ENCODE measurements at regions not wholly inside any gene's neighbourhood (a gene's known extent, or its start where the extent isn't known, plus 50 kb on each side); places are given as distances from the start of the nearest gene placed in this dataset.

- no peak overlapping the region for H3K4me3 ChIP-seq (replicated peaks; ENCODE audit: low read depth, low read length)
- no peak for TF ChIP-seq CTCF (IDR thresholded peaks at IDR 0.05; ENCODE audit: low read depth, low read length, missing control alignments)
- no peak for DNase-seq (ENCODE audit: extremely low read depth, low read depth)
Observed at GRCh38 chr4:12084690-12085089, 656.0 kb upstream of the HS3ST1 start.

- H3K4me3 ChIP-seq (replicated peaks; ENCODE audit: low read depth, low read length), result no peak overlapping the region
- DNase-seq (ENCODE audit: extremely low read depth, low read depth), result no peak
- TF ChIP-seq CTCF (IDR thresholded peaks at IDR 0.05; ENCODE audit: low read depth, low read length, missing control alignments), result no peak
Observed at GRCh38 chr4:12071316-12071715, 642.6 kb upstream of the HS3ST1 start.

GRCh38 chr4:12053966-12054365 is 625.3 kb upstream of the HS3ST1 start:
- no peak for DNase-seq (ENCODE audit: extremely low read depth, low read depth)
- H3K4me3 ChIP-seq (replicated peaks; ENCODE audit: low read depth, low read length), result no peak overlapping the region
- TF ChIP-seq CTCF (IDR thresholded peaks at IDR 0.05; ENCODE audit: low read depth, low read length, missing control alignments), result no peak

DNA sequence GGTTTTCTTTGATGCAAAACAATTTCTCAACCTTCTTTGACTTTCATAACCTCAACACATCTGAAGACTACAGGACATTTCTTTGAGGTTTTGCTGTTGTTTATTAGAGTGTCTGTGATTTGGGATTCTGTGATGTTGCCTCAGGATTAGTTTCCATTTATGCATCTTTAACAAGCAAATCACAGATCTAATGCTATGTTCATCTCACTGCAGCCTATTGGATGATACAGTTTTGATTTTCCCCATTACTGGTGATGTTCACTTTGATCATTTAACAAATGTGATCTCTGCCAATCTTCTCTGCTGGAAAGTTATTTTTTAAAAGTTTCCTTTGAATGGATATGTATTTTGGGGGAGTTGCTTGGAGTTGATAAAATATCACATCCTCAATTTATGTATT is 624.9 kb upstream of the HS3ST1 start:
- no peak for DNase-seq (ENCODE audit: extremely low read depth, low read depth)

GRCh38 chr4:12050357-12050756 is 621.7 kb upstream of the HS3ST1 start:
- no peak overlapping the region for H3K4me3 ChIP-seq (replicated peaks; ENCODE audit: low read depth, low read length)
- DNase-seq (ENCODE audit: extremely low read depth, low read depth), result no peak
- TF ChIP-seq CTCF (IDR thresholded peaks at IDR 0.05; ENCODE audit: low read depth, low read length, missing control alignments), result no peak

More for the DNA sequence above, 624.9 kb upstream of the HS3ST1 start:
- no peak overlapping the region for H3K4me3 ChIP-seq (replicated peaks; ENCODE audit: low read depth, low read length)
- no peak for TF ChIP-seq CTCF (IDR thresholded peaks at IDR 0.05; ENCODE audit: low read depth, low read length, missing control alignments)

- TF ChIP-seq CTCF (IDR thresholded peaks at IDR 0.05; ENCODE audit: low read depth, low read length, missing control alignments), result no peak
- H3K4me3 ChIP-seq (replicated peaks; ENCODE audit: low read depth, low read length), result no peak overlapping the region
- DNase-seq (ENCODE audit: extremely low read depth, low read depth), result no peak
Observed at GRCh38 chr4:12042818-12043217, 614.1 kb upstream of the HS3ST1 start.

DNA sequence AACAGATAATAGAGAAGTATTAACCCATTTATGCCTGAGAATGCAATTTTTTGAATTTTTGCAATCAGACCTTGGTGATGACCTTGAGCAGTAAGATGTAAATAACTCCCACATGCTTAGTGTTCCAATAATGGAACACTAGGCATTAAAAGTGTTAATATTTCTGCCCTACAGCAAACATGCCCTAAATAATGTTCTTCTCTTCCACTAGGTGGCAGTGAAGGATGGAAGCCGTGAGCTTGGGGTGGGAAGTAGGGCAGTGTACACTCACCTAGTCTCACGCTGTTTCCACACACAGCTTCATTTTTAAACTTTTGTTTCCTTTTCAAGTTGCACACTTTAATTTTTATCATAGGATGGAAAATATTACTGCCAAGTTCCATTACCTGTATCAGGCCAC is 613.1 kb upstream of the HS3ST1 start:
- TF ChIP-seq CTCF (IDR thresholded peaks at IDR 0.05; ENCODE audit: low read depth, low read length, missing control alignments), result no peak
- no peak overlapping the region for H3K4me3 ChIP-seq (replicated peaks; ENCODE audit: low read depth, low read length)
- no peak for DNase-seq (ENCODE audit: extremely low read depth, low read depth)

Data from HFF-Myc (cell line).